ENCODE measurements at regions not wholly inside any gene's neighbourhood (a gene's known extent, or its start where the extent isn't known, plus 50 kb on each side); places are given as distances from the start of the nearest gene placed in this dataset.

GRCh38 chr5:135670588-135670987 is 91.8 kb upstream of the CXCL14 start:
- no peaks in the 10 kb centered on the region for H3K9me3 ChIP-seq (ENCODE audit: control insufficient read depth, insufficient read depth, low read depth, low read length)
- ATAC-seq (no peak), DNase-seq (ENCODE audit: low read depth, low spot score) (no peak)
- intact Hi-C loops (cut with micrococcal nuclease; ENCODE audit: unreplicated experiment) = no loop called here
- CTCF ChIA-PET = no interaction called here
- H3K27ac ChIP-seq (ENCODE audit: low read length) = no peak overlapping the region
- no peak for TF ChIP-seq REST (IDR thresholded peaks at IDR 0.05; ENCODE audit: insufficient read depth in 1 of 2, low read depth in 2 of 2, low read length in 1 of 2)
- no peak for TF ChIP-seq SIN3A (IDR thresholded peaks at IDR 0.05; ENCODE audit: borderline replicate concordance, insufficient read depth, low read depth, low read length)
- no peak for TF ChIP-seq TCF7L2 (IDR thresholded peaks at IDR 0.05; ENCODE audit: low read depth, low read length)
- no peak for TF ChIP-seq POLR2AphosphoS5 (IDR thresholded peaks at IDR 0.05; ENCODE audit: low read depth, low read length)
- no peak for TF ChIP-seq CTCF (IDR thresholded peaks at IDR 0.05)
- in situ Hi-C loops (cut with HindIII; ENCODE audit: low pct_unique_long_range_greater_than_20kb, low sequenced_read_pairs) = no loop called here
- H3K4me1 ChIP-seq (ENCODE audit: control insufficient read depth, insufficient read depth, low read length) = no peaks in the 10 kb centered on the region
- BruUV-seq (replicated peaks) = no TSS peak
- no peaks in the 10 kb centered on the region for H3K36me3 ChIP-seq (ENCODE audit: control insufficient read depth, insufficient read depth, low read length)
- POLR2A ChIA-PET = interaction anchor here (0.5 kb wide), 1 partner anchor 667 kb away, joined by 6 read pairs; no protein-coding TSS in a partner anchor
- no peaks in the 10 kb centered on the region for H3K27me3 ChIP-seq (ENCODE audit: control insufficient read depth, insufficient read depth, low read length)
- H3K4me3 ChIP-seq (ENCODE audit: low read depth in 2 of 2, low read length in 2 of 2) = no peak overlapping the region

GRCh38 chr5:135669416-135669815 is 90.6 kb upstream of the CXCL14 start:
- no peaks in the 10 kb centered on the region for H3K4me1 ChIP-seq (ENCODE audit: control insufficient read depth, insufficient read depth, low read length)
- H3K27ac ChIP-seq (ENCODE audit: low read length) = no peak overlapping the region
- no peaks in the 10 kb centered on the region for H3K9me3 ChIP-seq (ENCODE audit: control insufficient read depth, insufficient read depth, low read depth, low read length)
- in situ Hi-C loops (cut with HindIII; ENCODE audit: low pct_unique_long_range_greater_than_20kb, low sequenced_read_pairs) (no loop called here), intact Hi-C loops (cut with micrococcal nuclease; ENCODE audit: unreplicated experiment) (no loop called here)
- ATAC-seq (no peak), DNase-seq (ENCODE audit: low read depth, low spot score) (no peak)
- CTCF ChIA-PET = no interaction called here
- BruUV-seq (replicated peaks) = no TSS peak
- H3K36me3 ChIP-seq (ENCODE audit: control insufficient read depth, insufficient read depth, low read length) = no peaks in the 10 kb centered on the region
- POLR2A ChIA-PET = no interaction called here
- H3K27me3 ChIP-seq (ENCODE audit: control insufficient read depth, insufficient read depth, low read length) = no peaks in the 10 kb centered on the region
- no peak for TF ChIP-seq TCF7L2 (IDR thresholded peaks at IDR 0.05; ENCODE audit: low read depth, low read length)
- no peak for TF ChIP-seq POLR2AphosphoS5 (IDR thresholded peaks at IDR 0.05; ENCODE audit: low read depth, low read length)
- TF ChIP-seq REST (IDR thresholded peaks at IDR 0.05; ENCODE audit: insufficient read depth in 1 of 2, low read depth in 2 of 2, low read length in 1 of 2) = no peak
- TF ChIP-seq CTCF (IDR thresholded peaks at IDR 0.05) = no peak
- TF ChIP-seq SIN3A (IDR thresholded peaks at IDR 0.05; ENCODE audit: borderline replicate concordance, insufficient read depth, low read depth, low read length) = no peak
- H3K4me3 ChIP-seq (ENCODE audit: low read depth in 2 of 2, low read length in 2 of 2) = no peak overlapping the region

Data from Panc1 (cell line).